ENCODE measurements at regions not wholly inside any gene's neighbourhood (a gene's known extent, or its start where the extent isn't known, plus 50 kb on each side); places are given as distances from the start of the nearest gene placed in this dataset.

DNA sequence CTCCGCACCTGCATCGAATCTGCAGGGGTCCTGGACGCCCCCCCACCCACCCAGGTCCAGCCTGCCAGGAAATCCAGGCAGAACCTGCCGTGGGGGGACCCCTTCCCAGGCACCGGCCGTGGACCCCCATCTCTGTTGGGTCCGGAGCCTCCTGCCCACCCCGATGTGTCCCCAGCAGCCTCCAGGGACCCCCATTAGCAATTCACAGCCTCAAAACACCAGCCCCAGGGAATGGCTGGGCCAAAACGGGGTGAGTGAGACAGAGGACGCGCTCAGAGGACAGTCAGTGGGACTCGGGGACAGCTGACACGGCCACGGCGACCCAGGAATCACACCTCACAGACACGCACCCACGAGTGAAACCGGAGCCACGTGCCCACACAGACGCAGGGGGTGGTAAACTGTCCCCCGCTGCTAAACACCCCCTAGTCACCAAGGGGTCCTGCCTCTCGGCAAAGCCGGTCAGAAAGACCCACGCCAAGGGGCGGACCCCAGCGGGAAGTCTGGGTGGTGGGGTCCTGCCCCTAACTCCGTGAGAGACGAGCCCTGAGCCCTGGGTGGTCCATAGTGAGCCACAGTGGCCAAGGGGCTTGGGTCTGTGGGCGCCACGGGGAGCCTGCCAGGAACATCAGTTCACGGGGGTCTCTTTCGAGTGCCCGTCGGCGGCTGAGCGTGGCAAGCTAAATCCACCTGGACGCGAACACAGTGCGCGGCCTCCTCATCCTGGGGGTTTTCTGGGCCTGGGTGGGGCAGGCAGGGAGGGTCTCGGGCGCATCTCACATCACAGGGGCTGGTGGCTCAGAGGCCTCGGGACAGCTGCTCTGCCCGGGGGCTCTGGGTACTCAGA is 126.5 kb upstream of the NKX1-1 start:
- FAIRE-seq (no peak), DNase-seq (ENCODE audit: low read depth) (no peak)
- no peaks in the 10 kb centered on the region for H3K4me1 Mint-ChIP-seq (ENCODE audit: low read depth, unreplicated experiment)
- no peak overlapping the region for H3K4me3 Mint-ChIP-seq (ENCODE audit: unreplicated experiment)
- Histone ChIP-seq H3K9me3 (ENCODE audit: insufficient read depth, low read depth, low read length) (no peaks in the 10 kb centered on the region), H3K27me3 (ENCODE audit: insufficient read depth, low read length) (peaks cover 14% of the 10 kb centered on the region), H3K4me1 (ENCODE audit: insufficient read depth, low read length) (no peaks in the 10 kb centered on the region), H3K4me3 (ENCODE audit: insufficient read depth, low read depth, low read length) (no peak overlapping the region), H3K4me2 (ENCODE audit: low read length) (no peak overlapping the region), H3K79me2 (ENCODE audit: insufficient read depth, low read length) (no peaks in the 10 kb centered on the region), H2AFZ (ENCODE audit: low read depth, low read length) (no peak overlapping the region), H3K27ac (ENCODE audit: low read depth, low read length) (no peak overlapping the region), H3K9ac (ENCODE audit: low read length) (no peak overlapping the region), H3K36me3 (ENCODE audit: insufficient read depth, low read length) (no peaks in the 10 kb centered on the region), H4K20me1 (ENCODE audit: insufficient read depth, low read length) (no peaks in the 10 kb centered on the region)
- no peak overlapping the region for H3K27ac Mint-ChIP-seq (ENCODE audit: unreplicated experiment)
- H3K9me3 Mint-ChIP-seq (ENCODE audit: unreplicated experiment): no peaks in the 10 kb centered on the region
- peaks cover 48% of the 10 kb centered on the region for H3K27me3 Mint-ChIP-seq (ENCODE audit: low read depth, unreplicated experiment)
- TF ChIP-seq, protein P1, sequence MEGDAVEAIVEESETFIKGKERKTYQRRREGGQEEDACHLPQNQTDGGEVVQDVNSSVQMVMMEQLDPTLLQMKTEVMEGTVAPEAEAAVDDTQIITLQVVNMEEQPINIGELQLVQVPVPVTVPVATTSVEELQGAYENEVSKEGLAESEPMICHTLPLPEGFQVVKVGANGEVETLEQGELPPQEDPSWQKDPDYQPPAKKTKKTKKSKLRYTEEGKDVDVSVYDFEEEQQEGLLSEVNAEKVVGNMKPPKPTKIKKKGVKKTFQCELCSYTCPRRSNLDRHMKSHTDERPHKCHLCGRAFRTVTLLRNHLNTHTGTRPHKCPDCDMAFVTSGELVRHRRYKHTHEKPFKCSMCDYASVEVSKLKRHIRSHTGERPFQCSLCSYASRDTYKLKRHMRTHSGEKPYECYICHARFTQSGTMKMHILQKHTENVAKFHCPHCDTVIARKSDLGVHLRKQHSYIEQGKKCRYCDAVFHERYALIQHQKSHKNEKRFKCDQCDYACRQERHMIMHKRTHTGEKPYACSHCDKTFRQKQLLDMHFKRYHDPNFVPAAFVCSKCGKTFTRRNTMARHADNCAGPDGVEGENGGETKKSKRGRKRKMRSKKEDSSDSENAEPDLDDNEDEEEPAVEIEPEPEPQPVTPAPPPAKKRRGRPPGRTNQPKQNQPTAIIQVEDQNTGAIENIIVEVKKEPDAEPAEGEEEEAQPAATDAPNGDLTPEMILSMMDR (IDR thresholded peaks at IDR 0.05; ENCODE audit: insufficient read depth, low read depth, low read length): no peak
- no peak for TF ChIP-seq EZH2 (IDR thresholded peaks at IDR 0.05; ENCODE audit: insufficient read depth, low read length)
- H3K36me3 Mint-ChIP-seq (ENCODE audit: low read depth, unreplicated experiment): no peaks in the 10 kb centered on the region

DNA sequence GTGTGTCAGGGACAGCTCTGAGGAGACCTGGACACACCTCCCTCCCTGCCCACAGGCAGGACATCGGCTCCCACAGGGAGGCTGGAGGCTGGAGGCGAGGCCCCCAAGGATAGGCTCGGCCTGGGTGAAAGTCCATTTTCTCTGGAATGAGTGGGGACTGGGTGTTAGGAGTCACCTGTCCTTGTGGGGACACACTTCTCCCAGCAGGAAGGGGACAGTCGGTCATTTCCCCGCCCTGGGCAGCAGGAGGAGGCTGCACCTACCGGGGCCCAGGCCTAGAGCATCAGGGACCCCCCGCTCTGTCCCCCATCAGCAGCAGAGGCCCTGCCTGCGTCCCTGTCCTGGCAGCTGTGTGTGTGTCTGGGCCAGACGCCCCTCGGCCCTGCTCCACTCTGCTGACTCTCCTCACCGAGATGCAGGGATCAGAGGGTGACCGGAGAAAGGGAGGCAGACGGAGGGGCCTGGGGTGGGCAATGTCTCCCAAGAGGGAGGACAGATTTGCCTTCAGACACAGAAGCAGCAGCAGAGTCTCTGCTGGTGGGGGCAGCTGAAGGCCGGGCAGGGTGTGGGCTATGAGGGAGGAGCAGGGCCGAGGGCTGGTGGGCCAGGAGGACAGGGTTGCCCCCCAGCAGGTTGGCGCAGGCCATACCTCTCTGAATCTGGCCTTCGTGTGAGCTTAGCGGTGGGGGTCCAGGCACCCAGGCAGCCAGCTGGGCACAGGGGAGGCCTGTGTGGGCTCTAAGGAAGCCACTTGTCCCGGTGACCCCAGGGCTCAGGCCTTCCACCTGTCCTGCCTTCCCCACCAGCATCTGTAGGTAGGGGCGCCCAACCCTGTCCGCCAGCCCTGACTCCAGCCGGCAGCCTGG is 125.7 kb upstream of the NKX1-1 start:
- Histone ChIP-seq H3K9ac (ENCODE audit: low read length) (no peak overlapping the region), H3K79me2 (ENCODE audit: insufficient read depth, low read length) (no peaks in the 10 kb centered on the region), H3K27me3 (ENCODE audit: insufficient read depth, low read length) (peaks cover 14% of the 10 kb centered on the region), H3K4me3 (ENCODE audit: insufficient read depth, low read depth, low read length) (no peak overlapping the region), H3K36me3 (ENCODE audit: insufficient read depth, low read length) (no peaks in the 10 kb centered on the region), H2AFZ (ENCODE audit: low read depth, low read length) (no peak overlapping the region), H3K4me2 (ENCODE audit: low read length) (no peak overlapping the region), H3K4me1 (ENCODE audit: insufficient read depth, low read length) (no peaks in the 10 kb centered on the region), H4K20me1 (ENCODE audit: insufficient read depth, low read length) (no peaks in the 10 kb centered on the region), H3K27ac (ENCODE audit: low read depth, low read length) (no peak overlapping the region), H3K9me3 (ENCODE audit: insufficient read depth, low read depth, low read length) (no peaks in the 10 kb centered on the region)
- H3K27me3 Mint-ChIP-seq (ENCODE audit: low read depth, unreplicated experiment): peaks cover 55% of the 10 kb centered on the region
- no peak overlapping the region for H3K27ac Mint-ChIP-seq (ENCODE audit: unreplicated experiment)
- H3K4me3 Mint-ChIP-seq (ENCODE audit: unreplicated experiment): no peak overlapping the region
- FAIRE-seq (no peak), DNase-seq (ENCODE audit: low read depth) (no peak)
- H3K36me3 Mint-ChIP-seq (ENCODE audit: low read depth, unreplicated experiment): no peaks in the 10 kb centered on the region
- no peak for TF ChIP-seq EZH2 (IDR thresholded peaks at IDR 0.05; ENCODE audit: insufficient read depth, low read length)
- TF ChIP-seq, protein P1 (IDR thresholded peaks at IDR 0.05; ENCODE audit: insufficient read depth, low read depth, low read length): no peak
- H3K4me1 Mint-ChIP-seq (ENCODE audit: low read depth, unreplicated experiment): no peaks in the 10 kb centered on the region
- peaks cover 2% of the 10 kb centered on the region for H3K9me3 Mint-ChIP-seq (ENCODE audit: unreplicated experiment)

Measured in astrocyte (in vitro differentiated cells and primary cell).